GM23338 (cell line): ENCODE measurements at regions not wholly inside any gene's neighbourhood (a gene's known extent, or its start where the extent isn't known, plus 50 kb on each side); places are given as distances from the start of the nearest gene placed in this dataset.

Experiments used
- ATAC-seq: fragments of 200-7000 bp; cut with Tn5 transposase; 3 replicates; pipeline ENCODE4 v1.9.1; 2020
- DNase-seq: peaks from one replicate; pipeline ENCODE4 v3.0.0-alpha.2; 2015; ENCODE audit warnings: low spot score
- H2AFZ ChIP-seq: fragments of 200-600 bp; sonication (generic); 2 replicates; pipeline ENCODE4 v1.8.0; 2016; ENCODE audit warnings: antibody characterized with exemption, mild to moderate bottlenecking, moderate library complexity
- H3F3A ChIP-seq: fragments of 200-600 bp; sonication (generic); replicated peaks from 2 replicates; pipeline ENCODE4 v1.8.0; 2017; ENCODE audit warnings: antibody characterized with exemption, mixed run types, low read depth
- H3K27ac ChIP-seq: fragments of 200-600 bp; sonication (generic); 2 replicates; pipeline ENCODE4 v1.6.1; 2016; ENCODE audit warnings: low read depth
- H3K27me3 ChIP-seq: fragments of 200-600 bp; sonication (generic); 2 replicates; pipeline ENCODE4 v1.8.0; 2016; ENCODE audit warnings: mild to moderate bottlenecking, mixed run types, moderate library complexity; ENCODE audit not compliant: insufficient read depth
- H3K36me3 ChIP-seq: fragments of 200-600 bp; sonication (generic); 2 replicates; pipeline ENCODE4 v1.8.0; 2016; ENCODE audit warnings: mild to moderate bottlenecking; ENCODE audit not compliant: insufficient read depth
- H3K4me1 ChIP-seq: fragments of 200-600 bp; sonication (generic); 2 replicates; pipeline ENCODE4 v1.8.0; 2016; ENCODE audit warnings: mild to moderate bottlenecking, moderate library complexity; ENCODE audit not compliant: insufficient read depth
- H3K4me2 ChIP-seq: fragments of 200-600 bp; sonication (generic); 2 replicates; pipeline ENCODE4 v1.7.1; 2017; ENCODE audit warnings: mixed run types
- H3K4me3 ChIP-seq: fragments of 200-600 bp; sonication (generic); 2 replicates; pipeline ENCODE4 v1.6.1; 2016; ENCODE audit warnings: mixed run types
- H3K79me2 ChIP-seq: fragments of 200-600 bp; sonication (generic); replicated peaks from 2 replicates; pipeline ENCODE4 v1.8.0; 2017; ENCODE audit warnings: mild to moderate bottlenecking; ENCODE audit not compliant: insufficient read depth
- H3K9me2 ChIP-seq: fragments of 200-600 bp; sonication (generic); 2 replicates; pipeline ENCODE4 v1.8.0; 2017; ENCODE audit not compliant: insufficient read depth
- H4K20me1 ChIP-seq: fragments of 200-600 bp; sonication (generic); replicated peaks from 2 replicates; pipeline ENCODE4 v1.8.0; 2017; ENCODE audit warnings: mild to moderate bottlenecking; ENCODE audit not compliant: insufficient read depth
- H3K27ac Mint-ChIP-seq: 2 replicates; pipeline ENCODE4 v1.8.0; 2020; ENCODE audit warnings: inconsistent platforms, mild to moderate bottlenecking, moderate library complexity, mixed read lengths
- H3K27me3 Mint-ChIP-seq: 3 replicates; pipeline ENCODE4 v1.8.0; 2022; ENCODE audit warnings: low read depth, mild to moderate bottlenecking, moderate library complexity, mixed read lengths, inconsistent platforms; ENCODE audit not compliant: insufficient read depth, poor library complexity
- H3K36me3 Mint-ChIP-seq: 3 replicates; pipeline ENCODE4 v1.8.0; 2021; ENCODE audit warnings: low read depth, mild to moderate bottlenecking, inconsistent platforms, moderate library complexity, mixed read lengths
- H3K4me1 Mint-ChIP-seq: 3 replicates; pipeline ENCODE4 v1.8.0; 2020; ENCODE audit warnings: mild to moderate bottlenecking, inconsistent platforms, mixed read lengths
- H3K4me3 Mint-ChIP-seq: 3 replicates; pipeline ENCODE4 v1.8.0; 2021; ENCODE audit warnings: moderate library complexity, mild to moderate bottlenecking, inconsistent platforms, mixed read lengths
- H3K9me3 Mint-ChIP-seq: 3 replicates; pipeline ENCODE4 v1.8.0; 2020; ENCODE audit warnings: moderate library complexity, mild to moderate bottlenecking, inconsistent platforms, mixed read lengths
- CREB1 ChIP-seq: fragments of 250-450 bp; sonication (Bioruptor Pico); IDR thresholded peaks from 2 replicates; pipeline ENCODE4 v1.5.0; 2020; ENCODE audit warnings: low read depth, mild to moderate bottlenecking, moderate library complexity
- CTCF ChIP-seq, 2 experiments: fragments of 200-600 bp in 1 of 2; sonication (generic) in 1 of 2; conservative IDR thresholded peaks; 2 replicates each; pipeline versions ENCODE4 v1.5.1 to v1.6.1; 2016 to 2017; ENCODE audit warnings: antibody characterized with exemption in 2 of 2, low read depth in 2 of 2, mild to moderate bottlenecking in 2 of 2, moderate library complexity in 1 of 2
- ETS1 ChIP-seq: IDR thresholded peaks from 2 replicates; pipeline ENCODE4 v1.6.1; 2016; ENCODE audit warnings: antibody characterized with exemption
- EZH2 ChIP-seq: fragments of 200-600 bp; sonication (generic); IDR thresholded peaks from one replicate; pipeline ENCODE4 v1.8.0; 2017; ENCODE audit warnings: antibody characterized with exemption, mild to moderate bottlenecking, low read depth; ENCODE audit not compliant: unreplicated experiment
- EZH2phosphoT487 ChIP-seq: fragments of 200-600 bp; sonication (generic); IDR thresholded peaks from one replicate; pipeline ENCODE4 v1.8.1; 2018; ENCODE audit warnings: antibody characterized with exemption; ENCODE audit not compliant: unreplicated experiment
- JUNB ChIP-seq: IDR thresholded peaks from one replicate; pipeline ENCODE4 v1.6.1; 2016; ENCODE audit warnings: antibody characterized with exemption; ENCODE audit not compliant: unreplicated experiment
- NANOG ChIP-seq: IDR thresholded peaks from 2 replicates; pipeline ENCODE4 v1.6.1; 2016; ENCODE audit warnings: antibody characterized with exemption, borderline replicate concordance
- POLR2AphosphoS5 ChIP-seq: IDR thresholded peaks from 2 replicates; pipeline ENCODE4 v1.6.1; 2016; ENCODE audit warnings: antibody characterized with exemption, low read depth
- REST ChIP-seq: IDR thresholded peaks from one replicate; pipeline ENCODE4 v1.6.1; 2018; ENCODE audit warnings: antibody characterized with exemption; ENCODE audit not compliant: unreplicated experiment
- STAT1 ChIP-seq: IDR thresholded peaks from one replicate; pipeline ENCODE4 v1.6.1; 2016; ENCODE audit warnings: antibody characterized with exemption; ENCODE audit not compliant: unreplicated experiment
- ZNF114 ChIP-seq: fragments of 250-450 bp; sonication (Bioruptor Pico); IDR thresholded peaks from 2 replicates; pipeline ENCODE4 v1.5.0; 2020; ENCODE audit warnings: mild to moderate bottlenecking, moderate library complexity
- ZNF331 ChIP-seq: fragments of 250-450 bp; sonication (Bioruptor Pico); IDR thresholded peaks from 2 replicates; pipeline ENCODE4 v1.5.0; 2020; ENCODE audit warnings: low read depth, mild to moderate bottlenecking, moderate library complexity
- ZNF462 ChIP-seq: fragments of 250-450 bp; sonication (Bioruptor Pico); IDR thresholded peaks from 2 replicates; pipeline ENCODE4 v1.5.0; 2020; ENCODE audit warnings: mild to moderate bottlenecking, moderate library complexity

GRCh38 chr2:137826373-137827372 lies 137.6 kb upstream of the HNMT start:
- no peaks in the 10 kb centered on the region for H4K20me1 ChIP-seq
- H3K36me3 ChIP-seq: no peaks in the 10 kb centered on the region
- no peaks in the 10 kb centered on the region for H3K27me3 Mint-ChIP-seq
- ATAC-seq (no peak), DNase-seq (no peak)
- no peak overlapping the region for H3K4me3 Mint-ChIP-seq
- H3K4me2 ChIP-seq: no peak overlapping the region
- H3F3A ChIP-seq: no peaks in the 10 kb centered on the region
- no peak overlapping the region for H3K27ac ChIP-seq
- no peaks in the 10 kb centered on the region for H3K9me3 Mint-ChIP-seq
- TF ChIP-seq EZH2phosphoT487: no peak
- TF ChIP-seq ZNF114 (CRISPR knock-in tag): no peak
- TF ChIP-seq ZNF462 (CRISPR knock-in tag): no peak
- TF ChIP-seq POLR2AphosphoS5: no peak
- no peak for TF ChIP-seq CTCF (conservative IDR thresholded peaks at IDR 0.05; ENCODE audit: low read depth in 2 of 2)
- no peak for TF ChIP-seq STAT1
- no peak for TF ChIP-seq EZH2
- no peak for TF ChIP-seq ZNF331 (CRISPR knock-in tag)
- no peak for TF ChIP-seq REST
- no peak for TF ChIP-seq ETS1
- no peak for TF ChIP-seq JUNB
- no peak for TF ChIP-seq NANOG
- no peak for TF ChIP-seq CREB1 (CRISPR knock-in tag)
- no peak overlapping the region for H3K4me3 ChIP-seq
- no peak overlapping the region for H3K27ac Mint-ChIP-seq
- no peak overlapping the region for H2AFZ ChIP-seq
- peaks cover 22% of the 10 kb centered on the region for H3K4me1 Mint-ChIP-seq
- H3K27me3 ChIP-seq: no peaks in the 10 kb centered on the region
- H3K4me1 ChIP-seq: peaks cover 25% of the 10 kb centered on the region
- no peaks in the 10 kb centered on the region for H3K79me2 ChIP-seq
- H3K36me3 Mint-ChIP-seq: no peaks in the 10 kb centered on the region
- peaks cover 18% of the 10 kb centered on the region for H3K9me2 ChIP-seq
